Smooth muscle cell (in vitro differentiated cells): ENCODE measurements at regions not wholly inside any gene's neighbourhood (a gene's known extent, or its start where the extent isn't known, plus 50 kb on each side); places are given as distances from the start of the nearest gene placed in this dataset.

Source experiments
- DNase-seq: peaks from one replicate; lab custom pipeline; 2025; ENCODE audit not compliant: unreplicated experiment; lab: John Stamatoyannopoulos, UW
- H2AFZ ChIP-seq: fragments of 200-600 bp; sonication (generic); 2 replicates; pipeline ENCODE4 v1.6.0; 2016; ENCODE audit warnings: antibody characterized with exemption, low read depth, mild to moderate bottlenecking
- H3F3A ChIP-seq: fragments of 200-600 bp; sonication (generic); 2 replicates; pipeline ENCODE4 v1.6.0; 2017; ENCODE audit warnings: antibody characterized with exemption, low read depth
- H3K27ac ChIP-seq: fragments of 200-600 bp; sonication (generic); 2 replicates; pipeline ENCODE4 v1.5.1; 2016; ENCODE audit warnings: low read depth, mild to moderate bottlenecking
- H3K27me3 ChIP-seq: fragments of 200-600 bp; sonication (generic); 2 replicates; pipeline ENCODE4 v1.6.1; 2016; ENCODE audit warnings: low read depth, mild to moderate bottlenecking
- H3K36me3 ChIP-seq: fragments of 200-600 bp; sonication (generic); 2 replicates; pipeline ENCODE4 v1.5.1; 2016; ENCODE audit warnings: low read depth
- H3K4me1 ChIP-seq: fragments of 200-600 bp; sonication (generic); 2 replicates; pipeline ENCODE4 v1.5.1; 2016; ENCODE audit warnings: low read depth
- H3K4me2 ChIP-seq: fragments of 200-600 bp; sonication (generic); 2 replicates; pipeline ENCODE4 v1.6.0; 2016; ENCODE audit warnings: mild to moderate bottlenecking
- H3K4me3 ChIP-seq: fragments of 200-600 bp; sonication (generic); 2 replicates; pipeline ENCODE4 v1.5.1; 2016; ENCODE audit warnings: mild to moderate bottlenecking
- H3K79me2 ChIP-seq: fragments of 200-600 bp; sonication (generic); 2 replicates; pipeline ENCODE4 v1.6.0; 2016; ENCODE audit warnings: low read depth, mild to moderate bottlenecking
- H3K9ac ChIP-seq: fragments of 200-600 bp; sonication (generic); 2 replicates; pipeline ENCODE4 v1.6.0; 2016; ENCODE audit warnings: low read depth
- H3K9me3 ChIP-seq: fragments of 200-600 bp; sonication (generic); replicated peaks from 2 replicates; pipeline ENCODE4 v1.5.1; 2016; ENCODE audit warnings: low read depth
- H4K20me1 ChIP-seq: fragments of 200-600 bp; sonication (generic); 2 replicates; pipeline ENCODE4 v1.6.0; 2016; ENCODE audit warnings: low read depth
- WGBS: methylation state at CpG from one replicate; pipeline ENCODE4 v1.1.7; 2016; ENCODE audit warnings: low lambda C conversion rate; 5-methylcytosine and 5-hydroxymethylcytosine counted together
- TF ChIP-seq, protein P1 (sequence below): fragments of 200-600 bp; sonication (generic); IDR thresholded peaks from 2 replicates; pipeline ENCODE4 v1.5.1; 2017; ENCODE audit warnings: borderline replicate concordance, mild to moderate bottlenecking, antibody characterized with exemption; ENCODE audit not compliant: insufficient read depth, poor library complexity, severe bottlenecking

DNA sequence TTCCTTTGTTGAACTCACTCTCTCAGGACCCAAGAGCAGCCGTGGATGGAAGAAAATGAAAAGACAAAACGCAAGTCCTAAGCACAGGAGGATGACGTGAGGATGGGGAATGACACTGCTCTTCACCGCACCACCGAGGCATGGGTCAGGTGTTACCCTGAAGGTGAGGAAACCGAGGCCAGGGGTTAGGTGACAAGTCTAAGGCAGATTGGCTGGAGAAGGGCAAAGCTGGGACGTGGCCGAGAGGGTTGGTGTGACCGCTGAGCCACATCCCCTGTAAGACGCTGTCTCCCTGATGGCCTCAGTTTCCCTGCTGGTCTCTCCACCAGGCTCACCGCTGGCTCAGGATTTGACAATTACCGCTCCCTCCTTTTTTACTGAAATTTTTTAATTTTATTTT is 284.4 kb downstream of the CTTN start:
- Histone ChIP-seq H2AFZ (no peak overlapping the region), H3K27me3 (no peaks in the 10 kb centered on the region), H3K27ac (no peak overlapping the region), H4K20me1 (no peaks in the 10 kb centered on the region), H3K9me3 (no peaks in the 10 kb centered on the region), H3K9ac (no peak overlapping the region), H3K36me3 (no peaks in the 10 kb centered on the region), H3K4me1 (no peaks in the 10 kb centered on the region), H3K4me2 (no peak overlapping the region), H3K4me3 (no peak overlapping the region), H3F3A (no peaks in the 10 kb centered on the region), H3K79me2 (no peaks in the 10 kb centered on the region)
- TF ChIP-seq, protein P1, sequence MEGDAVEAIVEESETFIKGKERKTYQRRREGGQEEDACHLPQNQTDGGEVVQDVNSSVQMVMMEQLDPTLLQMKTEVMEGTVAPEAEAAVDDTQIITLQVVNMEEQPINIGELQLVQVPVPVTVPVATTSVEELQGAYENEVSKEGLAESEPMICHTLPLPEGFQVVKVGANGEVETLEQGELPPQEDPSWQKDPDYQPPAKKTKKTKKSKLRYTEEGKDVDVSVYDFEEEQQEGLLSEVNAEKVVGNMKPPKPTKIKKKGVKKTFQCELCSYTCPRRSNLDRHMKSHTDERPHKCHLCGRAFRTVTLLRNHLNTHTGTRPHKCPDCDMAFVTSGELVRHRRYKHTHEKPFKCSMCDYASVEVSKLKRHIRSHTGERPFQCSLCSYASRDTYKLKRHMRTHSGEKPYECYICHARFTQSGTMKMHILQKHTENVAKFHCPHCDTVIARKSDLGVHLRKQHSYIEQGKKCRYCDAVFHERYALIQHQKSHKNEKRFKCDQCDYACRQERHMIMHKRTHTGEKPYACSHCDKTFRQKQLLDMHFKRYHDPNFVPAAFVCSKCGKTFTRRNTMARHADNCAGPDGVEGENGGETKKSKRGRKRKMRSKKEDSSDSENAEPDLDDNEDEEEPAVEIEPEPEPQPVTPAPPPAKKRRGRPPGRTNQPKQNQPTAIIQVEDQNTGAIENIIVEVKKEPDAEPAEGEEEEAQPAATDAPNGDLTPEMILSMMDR = no peak
- DNase-seq = no peak
- 95% methylated on average over 12 of the region's 12 CpGs for WGBS

GRCh38 chr11:70687716-70688115 is 289.4 kb downstream of the CTTN start:
- Histone ChIP-seq H3K36me3 (no peaks in the 10 kb centered on the region), H4K20me1 (no peaks in the 10 kb centered on the region), H3K4me3 (no peak overlapping the region), H3K4me1 (no peaks in the 10 kb centered on the region), H3K79me2 (no peaks in the 10 kb centered on the region), H3K27me3 (no peaks in the 10 kb centered on the region), H3K9ac (no peak overlapping the region), H3F3A (no peaks in the 10 kb centered on the region), H2AFZ (no peak overlapping the region), H3K9me3 (no peaks in the 10 kb centered on the region), H3K4me2 (no peak overlapping the region), H3K27ac (no peak overlapping the region)
- DNase-seq = no peak
- WGBS = 93% methylated on average over 4 of the region's 6 CpGs
- TF ChIP-seq, protein P1 = no peak

DNA sequence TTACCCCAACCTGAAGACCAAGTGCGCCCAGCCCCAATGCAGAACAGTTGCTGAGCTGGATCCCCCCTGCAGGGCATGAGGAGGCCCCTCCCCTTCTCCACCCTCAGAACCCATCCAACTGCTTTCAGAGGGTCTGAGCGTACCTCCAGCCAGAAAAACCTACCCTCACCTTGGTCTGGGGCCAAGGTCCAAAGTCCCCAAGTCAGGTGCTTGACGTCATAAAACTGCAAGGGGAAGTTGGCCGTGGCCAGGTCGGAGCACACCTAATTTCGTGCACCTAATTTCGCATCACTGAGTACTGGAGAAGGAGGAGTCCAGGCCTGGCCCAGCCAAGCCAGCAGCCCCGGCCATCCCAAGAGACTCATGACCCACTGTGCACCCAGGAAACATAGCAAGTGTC is 289.8 kb downstream of the CTTN start:
- no peak overlapping the region for H3K4me2 ChIP-seq
- no peaks in the 10 kb centered on the region for H3K36me3 ChIP-seq
- no peaks in the 10 kb centered on the region for H3K27me3 ChIP-seq
- no peaks in the 10 kb centered on the region for H3K79me2 ChIP-seq
- TF ChIP-seq, protein P1 = no peak
- no peak overlapping the region for H3K9ac ChIP-seq
- no peaks in the 10 kb centered on the region for H3K9me3 ChIP-seq
- no peak overlapping the region for H3K27ac ChIP-seq
- H3F3A ChIP-seq = no peaks in the 10 kb centered on the region
- no peak for DNase-seq
- H4K20me1 ChIP-seq = no peaks in the 10 kb centered on the region
- WGBS = 89% methylated on average over 8 of the region's 8 CpGs
- no peaks in the 10 kb centered on the region for H3K4me1 ChIP-seq
- H3K4me3 ChIP-seq = no peak overlapping the region
- H2AFZ ChIP-seq = no peak overlapping the region

GRCh38 chr11:70689764-70690163 is 291.4 kb downstream of the CTTN start:
- no peaks in the 10 kb centered on the region for H4K20me1 ChIP-seq
- no peaks in the 10 kb centered on the region for H3F3A ChIP-seq
- H3K27me3 ChIP-seq = no peaks in the 10 kb centered on the region
- no peak overlapping the region for H2AFZ ChIP-seq
- TF ChIP-seq, protein P1 = no peak
- H3K9me3 ChIP-seq = no peaks in the 10 kb centered on the region
- no peaks in the 10 kb centered on the region for H3K79me2 ChIP-seq
- no peak overlapping the region for H3K9ac ChIP-seq
- DNase-seq = no peak
- no peak overlapping the region for H3K27ac ChIP-seq
- 82% methylated on average over 6 of the region's 6 CpGs for WGBS
- H3K36me3 ChIP-seq = no peaks in the 10 kb centered on the region
- H3K4me3 ChIP-seq = no peak overlapping the region
- no peak overlapping the region for H3K4me2 ChIP-seq
- H3K4me1 ChIP-seq = no peaks in the 10 kb centered on the region
